Heart left ventricle (tissue), 16 donors: ENCODE measurements at regions not wholly inside any gene's neighbourhood (a gene's known extent, or its start where the extent isn't known, plus 50 kb on each side); places are given as distances from the start of the nearest gene placed in this dataset.

Experiments used
- ATAC-seq, 4 donors: fragments of 200-7000 bp; cut with Tn5 transposase; one replicate each; pipeline ENCODE4 v1.9.1; 2020 to 2022; ENCODE audit warnings: moderate library complexity in 4 of 4, mild to moderate bottlenecking in 3 of 4, moderate number of reproducible peaks in 1 of 4
- DNase-seq, 5 donors: peaks; one replicate each; pipeline ENCODE4 v3.0.0-alpha.2; 2020
- H3K27ac ChIP-seq, 12 donors: fragments of 200-600 bp; sonication (generic) in 4 of 12; one replicate each; pipeline versions ENCODE4 v1.5.0 to v1.8.0; 2016 to 2022; ENCODE audit warnings: mild to moderate bottlenecking in 2 of 12
- H3K27me3 ChIP-seq, 9 donors: fragments of 200-600 bp; sonication (generic) in 2 of 9; one replicate each; pipeline versions ENCODE4 v1.5.1 to v1.8.0; 2016 to 2022; ENCODE audit warnings: mild to moderate bottlenecking in 3 of 9
- H3K36me3 ChIP-seq, 9 donors: fragments of 200-600 bp; sonication (generic) in 2 of 9; one replicate each; pipeline versions ENCODE4 v1.5.0 to v1.8.0; 2018 to 2022; ENCODE audit warnings: mild to moderate bottlenecking in 2 of 9
- H3K4me1 ChIP-seq, 12 donors: fragments of 200-600 bp; sonication (generic) in 4 of 12; one replicate each; pipeline versions ENCODE4 v1.5.0 to v1.8.0; 2016 to 2022; ENCODE audit warnings: mild to moderate bottlenecking in 3 of 12
- H3K4me3 ChIP-seq, 12 donors: fragments of 200-600 bp; sonication (generic) in 4 of 12; one replicate each; pipeline versions ENCODE4 v1.5.0 to v1.8.0; 2017 to 2022; ENCODE audit warnings: mild to moderate bottlenecking in 9 of 12, moderate library complexity in 4 of 12
- H3K9me3 ChIP-seq, 12 donors: fragments of 200-600 bp; sonication (generic) in 4 of 12; one replicate each; pipeline versions ENCODE4 v1.5.0 to v1.8.0; 2016 to 2022; ENCODE audit warnings: mild to moderate bottlenecking in 1 of 12
- POLR2A ChIP-seq, 2 donors: fragments of 450-650 bp; IDR thresholded peaks; one replicate each; pipeline ENCODE4 v1.6.1; 2017; ENCODE audit warnings: antibody characterized with exemption in 2 of 2, mild to moderate bottlenecking in 2 of 2, moderate library complexity in 2 of 2
- WGBS, 4 donors: extraction: QIAGEN DNeasy Blood & Tissue Kit in 2 of 4; methylation state at CpG; one replicate each; pipeline versions ENCODE4 v1.1.5 to v1.1.7; 2013 to 2018; 5-methylcytosine and 5-hydroxymethylcytosine counted together
- intact Hi-C, 10 donors: fragments of 100-400 bp; cut with DNase I; formaldehyde crosslinking; loops; one replicate each; pipeline versions ENCODE4 v1.11.1 to v1.14.2; 2022
- TF ChIP-seq, protein P1 (sequence below), 12 donors: fragments of 200-600 bp; sonication (generic) in 4 of 12; IDR thresholded peaks; one replicate each; pipeline versions ENCODE4 v1.5.0 to v1.8.0; 2018 to 2022; ENCODE audit warnings: antibody characterized with exemption in 12 of 12, mild to moderate bottlenecking in 5 of 12
- donor health status: ischemic (EF 13 %, LVEDD 7.1; RV severe dilation, severe dysfunction).
- donor health status: healthy with polysubstance abuse.
- donor health status: DM: no; HTN: yes; CAD: no.
- donor health status: DM: no; HTN: no; CAD: no.
- donor health status: ischemic (EF 25% LVEDD 6.9; RV normal size, moderate dysfunction).
- donor health status: ischemic (EF 25% LVEDD 5.7; RV mildly dilated, moderate dysfunction).
- donor health status: healthy.
- donor health status: DM: yes; HTN: yes; CAD: no.
- donor health status: ischemic (EF 35%, LVEDD 5.7; RV mildly dilated, moderate dysfunction).
- donor health status: nonischemic (EF 11% LVEDD 7.7; RV severe dilation, severe dysfunction).
- donor health status: DM: yes; HTN: yes; CAD: no.
- donor health status: PGD.
- donor health status: ischemic (EF 29% LVEDD 5.4; RV normal size, mild dysfunction).
- donor health status: nonischemic (EF 23%, LVEDD 6.1; RV moderate dilation, normal function).

DNA sequence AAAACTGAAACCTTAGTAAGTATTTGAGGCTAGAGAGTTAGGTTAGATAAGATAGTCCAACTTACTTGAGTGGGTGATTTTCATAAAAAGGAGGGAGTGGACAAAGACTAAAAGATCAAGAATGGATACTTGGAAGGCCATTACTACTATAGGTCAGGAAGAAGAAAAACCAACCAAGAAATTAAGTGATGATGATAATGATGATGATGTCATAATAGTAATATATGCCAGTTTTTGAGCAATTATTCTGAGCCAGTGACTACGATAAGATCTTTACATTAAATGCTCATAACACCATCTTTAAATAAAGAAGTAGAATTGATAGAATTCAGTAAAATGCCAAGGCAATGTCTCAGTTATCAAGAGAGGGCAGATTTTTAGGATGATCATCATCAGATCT, 430.7 kb upstream of the ADAMTS5 start:
- TF ChIP-seq, protein P1, sequence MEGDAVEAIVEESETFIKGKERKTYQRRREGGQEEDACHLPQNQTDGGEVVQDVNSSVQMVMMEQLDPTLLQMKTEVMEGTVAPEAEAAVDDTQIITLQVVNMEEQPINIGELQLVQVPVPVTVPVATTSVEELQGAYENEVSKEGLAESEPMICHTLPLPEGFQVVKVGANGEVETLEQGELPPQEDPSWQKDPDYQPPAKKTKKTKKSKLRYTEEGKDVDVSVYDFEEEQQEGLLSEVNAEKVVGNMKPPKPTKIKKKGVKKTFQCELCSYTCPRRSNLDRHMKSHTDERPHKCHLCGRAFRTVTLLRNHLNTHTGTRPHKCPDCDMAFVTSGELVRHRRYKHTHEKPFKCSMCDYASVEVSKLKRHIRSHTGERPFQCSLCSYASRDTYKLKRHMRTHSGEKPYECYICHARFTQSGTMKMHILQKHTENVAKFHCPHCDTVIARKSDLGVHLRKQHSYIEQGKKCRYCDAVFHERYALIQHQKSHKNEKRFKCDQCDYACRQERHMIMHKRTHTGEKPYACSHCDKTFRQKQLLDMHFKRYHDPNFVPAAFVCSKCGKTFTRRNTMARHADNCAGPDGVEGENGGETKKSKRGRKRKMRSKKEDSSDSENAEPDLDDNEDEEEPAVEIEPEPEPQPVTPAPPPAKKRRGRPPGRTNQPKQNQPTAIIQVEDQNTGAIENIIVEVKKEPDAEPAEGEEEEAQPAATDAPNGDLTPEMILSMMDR (IDR thresholded peaks at IDR 0.05): no peak
- no peak for TF ChIP-seq POLR2A (IDR thresholded peaks at IDR 0.05)
- no peak for DNase-seq
- intact Hi-C loops: no loop called here
- 93 to 100% (median 97%) methylated on average over 1 of the region's 1 CpG for WGBS, 4 donors
- H3K27me3 ChIP-seq: no peaks in the 10 kb centered on the region
- H3K9me3 ChIP-seq: no peaks in the 10 kb centered on the region
- H3K36me3 ChIP-seq: no peaks in the 10 kb centered on the region
- ATAC-seq: no peak
- no peak overlapping the region for H3K27ac ChIP-seq
- no peak overlapping the region for H3K4me3 ChIP-seq
- peaks cover 0 to 9% (median 0%) of the 10 kb centered on the region in 12 donors for H3K4me1 ChIP-seq

DNA sequence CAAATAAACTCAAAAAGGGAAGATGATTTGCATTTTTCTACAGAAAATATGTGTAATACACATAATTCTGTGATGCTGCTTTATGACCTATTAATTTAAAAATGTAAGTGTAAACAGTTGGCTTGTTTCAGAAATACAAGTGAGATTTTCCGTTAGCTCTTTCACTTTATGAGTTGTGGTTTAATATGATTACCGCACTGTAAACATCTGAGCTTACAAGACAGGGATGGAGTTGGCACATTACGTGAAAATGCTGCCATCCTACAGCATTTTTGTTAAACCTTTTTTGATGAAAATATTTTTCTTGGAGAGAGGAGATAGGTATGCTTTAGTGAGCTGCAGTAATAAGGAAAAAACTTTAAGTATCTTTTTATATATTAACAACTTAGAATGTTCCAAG, 426.8 kb upstream of the ADAMTS5 start:
- 93 to 96% (median 96%) methylated on average over 3 of the region's 3 CpGs for WGBS, 4 donors
- intact Hi-C loops: no loop called here
- Histone ChIP-seq H3K4me3 (no peak overlapping the region), H3K9me3 (no peaks in the 10 kb centered on the region), H3K4me1 (peaks cover 0 to 4% (median 0%) of the 10 kb centered on the region in 12 donors), H3K27me3 (no peaks in the 10 kb centered on the region), H3K36me3 (no peaks in the 10 kb centered on the region), H3K27ac (no peak overlapping the region)
- no peak for DNase-seq
- ATAC-seq: no peak
- TF ChIP-seq, protein P1 (IDR thresholded peaks at IDR 0.05): no peak
- no peak for TF ChIP-seq POLR2A (IDR thresholded peaks at IDR 0.05)

DNA sequence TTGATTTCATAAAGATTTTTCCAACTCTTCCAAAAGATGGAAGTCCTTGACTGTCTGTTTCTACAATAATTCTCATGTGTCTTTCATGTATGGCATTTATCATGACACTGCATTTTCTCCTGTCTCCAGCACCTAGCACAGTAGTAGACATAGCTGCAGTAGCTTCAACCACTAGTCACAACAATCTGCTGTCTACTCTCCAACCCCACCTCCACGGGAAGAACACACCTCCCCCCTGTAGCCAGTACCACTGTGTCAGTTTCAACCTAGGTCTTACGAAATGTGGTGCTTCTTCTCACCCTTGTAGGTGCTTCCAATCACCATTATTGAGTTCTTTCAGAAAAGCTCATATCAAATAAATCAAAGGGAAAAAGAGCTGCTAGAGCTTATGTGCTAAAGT, 425.1 kb upstream of the ADAMTS5 start:
- WGBS, 4 donors: 86 to 91% (median 88%) methylated on average over 2 of the region's 2 CpGs
- intact Hi-C loops: no loop called here
- peaks cover 0 to 5% (median 0%) of the 10 kb centered on the region in 12 donors for H3K9me3 ChIP-seq

DNA sequence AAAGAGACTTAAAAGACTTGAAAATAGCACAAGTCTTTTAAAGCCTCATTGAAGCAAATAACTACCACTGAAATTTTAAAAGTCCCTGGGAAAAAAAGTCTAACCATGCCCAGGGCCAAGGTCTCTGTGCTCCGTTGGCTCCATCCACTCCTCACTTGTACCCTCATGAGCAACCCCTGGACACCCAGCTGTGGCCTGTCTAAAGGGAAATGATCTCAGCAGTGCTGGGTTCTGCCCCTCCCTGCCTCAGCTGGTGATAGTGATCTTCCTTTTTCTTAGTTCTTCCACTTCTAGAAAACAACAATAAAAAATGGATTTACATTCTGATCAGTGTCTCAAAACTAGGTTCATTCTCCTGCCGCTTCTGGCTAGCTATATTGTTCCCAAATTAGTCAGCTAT, 423.5 kb upstream of the ADAMTS5 start:
- Histone ChIP-seq H3K27me3 (no peaks in the 10 kb centered on the region), H3K4me1 (peaks cover 0 to 4% (median 0%) of the 10 kb centered on the region in 12 donors), H3K27ac (peak overlapping the region in 1 of 12 donors; percentile 11), H3K9me3 (peaks cover 0 to 14% (median 0%) of the 10 kb centered on the region in 12 donors), H3K4me3 (no peak overlapping the region), H3K36me3 (no peaks in the 10 kb centered on the region)
- WGBS, 4 donors: 57 to 70% (median 60%) methylated on average over 2 of the region's 2 CpGs
- DNase-seq (no peak), ATAC-seq (peak in 1 of 4 donors; percentile 90)
- TF ChIP-seq POLR2A (IDR thresholded peaks at IDR 0.05): no peak
- TF ChIP-seq, protein P1 (IDR thresholded peaks at IDR 0.05): no peak
- intact Hi-C loops: no loop called here

More for the DNA sequence above, 425.1 kb upstream of the ADAMTS5 start:
- Histone ChIP-seq H3K4me3 (no peak overlapping the region), H3K36me3 (no peaks in the 10 kb centered on the region), H3K27ac (no peak overlapping the region), H3K4me1 (peaks cover 0 to 4% (median 0%) of the 10 kb centered on the region in 12 donors), H3K27me3 (no peaks in the 10 kb centered on the region)
- DNase-seq (no peak), ATAC-seq (no peak)
- TF ChIP-seq, protein P1 (IDR thresholded peaks at IDR 0.05): no peak
- no peak for TF ChIP-seq POLR2A (IDR thresholded peaks at IDR 0.05)
